Nephron progenitor cell (in vitro differentiated cells): ENCODE measurements at regions not wholly inside any gene's neighbourhood (a gene's known extent, or its start where the extent isn't known, plus 50 kb on each side); places are given as distances from the start of the nearest gene placed in this dataset.
"Not testable (repeated sequence)": the region's sequence is repeated elsewhere in the genome, so short reads cannot be mapped to it uniquely, and the experiment has no call there.

Experiments used
- DNase-seq: peaks from one replicate; pipeline ENCODE4 v3.0.0; 2021
- H3K27ac Mint-ChIP-seq: 2 replicates; pipeline ENCODE4 v1.8.0; 2021; ENCODE audit warnings: mild to moderate bottlenecking, moderate library complexity, mixed read lengths
- H3K27me3 Mint-ChIP-seq: 2 replicates; pipeline ENCODE4 v1.8.0; 2021; ENCODE audit warnings: mild to moderate bottlenecking, low read depth, mixed read lengths; ENCODE audit not compliant: poor library complexity
- H3K36me3 Mint-ChIP-seq: 2 replicates; pipeline ENCODE4 v1.8.0; 2021; ENCODE audit warnings: low read depth, mixed read lengths
- H3K4me1 Mint-ChIP-seq: 2 replicates; pipeline ENCODE4 v1.8.0; 2021; ENCODE audit warnings: mixed read lengths
- H3K4me3 Mint-ChIP-seq: 2 replicates; pipeline ENCODE4 v1.8.0; 2021; ENCODE audit warnings: mild to moderate bottlenecking, moderate library complexity, mixed read lengths
- H3K9me3 Mint-ChIP-seq: 2 replicates; pipeline ENCODE4 v1.8.0; 2021; ENCODE audit warnings: mild to moderate bottlenecking, moderate library complexity, mixed read lengths
- TF ChIP-seq, protein P1 (sequence below): fragments of 200-600 bp; sonication (generic); IDR thresholded peaks from 2 replicates; pipeline ENCODE4 v1.5.0; 2021; ENCODE audit warnings: antibody characterized with exemption

- no peaks in the 10 kb centered on the region for H3K36me3 Mint-ChIP-seq
- TF ChIP-seq, protein P1, sequence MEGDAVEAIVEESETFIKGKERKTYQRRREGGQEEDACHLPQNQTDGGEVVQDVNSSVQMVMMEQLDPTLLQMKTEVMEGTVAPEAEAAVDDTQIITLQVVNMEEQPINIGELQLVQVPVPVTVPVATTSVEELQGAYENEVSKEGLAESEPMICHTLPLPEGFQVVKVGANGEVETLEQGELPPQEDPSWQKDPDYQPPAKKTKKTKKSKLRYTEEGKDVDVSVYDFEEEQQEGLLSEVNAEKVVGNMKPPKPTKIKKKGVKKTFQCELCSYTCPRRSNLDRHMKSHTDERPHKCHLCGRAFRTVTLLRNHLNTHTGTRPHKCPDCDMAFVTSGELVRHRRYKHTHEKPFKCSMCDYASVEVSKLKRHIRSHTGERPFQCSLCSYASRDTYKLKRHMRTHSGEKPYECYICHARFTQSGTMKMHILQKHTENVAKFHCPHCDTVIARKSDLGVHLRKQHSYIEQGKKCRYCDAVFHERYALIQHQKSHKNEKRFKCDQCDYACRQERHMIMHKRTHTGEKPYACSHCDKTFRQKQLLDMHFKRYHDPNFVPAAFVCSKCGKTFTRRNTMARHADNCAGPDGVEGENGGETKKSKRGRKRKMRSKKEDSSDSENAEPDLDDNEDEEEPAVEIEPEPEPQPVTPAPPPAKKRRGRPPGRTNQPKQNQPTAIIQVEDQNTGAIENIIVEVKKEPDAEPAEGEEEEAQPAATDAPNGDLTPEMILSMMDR: no peak
- DNase-seq: no peak
- no peak overlapping the region for H3K4me3 Mint-ChIP-seq
- H3K9me3 Mint-ChIP-seq: no peaks in the 10 kb centered on the region
- peaks cover 16% of the 10 kb centered on the region for H3K27me3 Mint-ChIP-seq
- H3K4me1 Mint-ChIP-seq: peaks cover 28% of the 10 kb centered on the region
- H3K27ac Mint-ChIP-seq: peak overlapping the region; percentile 32
Observed at GRCh38 chr3:11733914-11734313, 90.2 kb upstream of the VGLL4 start.

- Mint-ChIP-seq H3K27ac (no peak overlapping the region), H3K4me3 (no peak overlapping the region), H3K27me3 (peaks cover 43% of the 10 kb centered on the region), H3K36me3 (no peaks in the 10 kb centered on the region), H3K9me3 (no peaks in the 10 kb centered on the region), H3K4me1 (peaks cover 2% of the 10 kb centered on the region)
- DNase-seq: no peak
- TF ChIP-seq, protein P1: no peak
Observed at GRCh38 chr3:11727207-11727606, 83.5 kb upstream of the VGLL4 start.

- peaks cover 12% of the 10 kb centered on the region for H3K4me1 Mint-ChIP-seq
- TF ChIP-seq, protein P1: no peak
- no peak overlapping the region for H3K27ac Mint-ChIP-seq
- no peak for DNase-seq
- no peaks in the 10 kb centered on the region for H3K36me3 Mint-ChIP-seq
- no peak overlapping the region for H3K4me3 Mint-ChIP-seq
- H3K9me3 Mint-ChIP-seq: no peaks in the 10 kb centered on the region
- H3K27me3 Mint-ChIP-seq: peaks cover 51% of the 10 kb centered on the region
Observed at GRCh38 chr3:11726146-11726545, 82.4 kb upstream of the VGLL4 start.

DNA sequence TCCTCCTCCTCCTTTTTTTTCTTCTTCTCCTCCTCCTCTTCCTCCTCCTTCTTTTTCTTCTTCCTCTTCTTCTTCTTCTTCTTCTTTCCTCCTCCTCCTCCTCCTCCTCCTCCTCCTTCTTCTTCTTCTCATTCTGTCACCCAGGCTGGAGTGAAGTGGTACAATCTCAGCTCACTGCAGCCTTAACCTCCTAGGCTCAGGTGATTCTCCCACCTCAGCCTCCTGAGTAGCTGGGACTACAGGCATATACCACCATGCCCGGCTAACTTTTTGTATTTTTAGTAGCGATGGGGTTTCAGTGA is 81.6 kb upstream of the VGLL4 start:
- not testable (repeated sequence) for H3K9me3 Mint-ChIP-seq

GRCh38 chr3:11724615-11725339 is 81.1 kb upstream of the VGLL4 start:
- no peak for DNase-seq
- H3K36me3 Mint-ChIP-seq: no peaks in the 10 kb centered on the region
- H3K27ac Mint-ChIP-seq: no peak overlapping the region
- H3K4me3 Mint-ChIP-seq: no peak overlapping the region
- peaks cover 22% of the 10 kb centered on the region for H3K4me1 Mint-ChIP-seq
- H3K27me3 Mint-ChIP-seq: peaks cover 60% of the 10 kb centered on the region
- no peaks in the 10 kb centered on the region for H3K9me3 Mint-ChIP-seq
- TF ChIP-seq, protein P1: no peak

More for the DNA sequence above, 81.6 kb upstream of the VGLL4 start:
- Mint-ChIP-seq H3K27me3 (peaks cover 59% of the 10 kb centered on the region), H3K4me1 (peaks cover 21% of the 10 kb centered on the region)
- DNase-seq, H3K4me3 Mint-ChIP-seq, H3K27ac Mint-ChIP-seq, H3K36me3 Mint-ChIP-seq: not testable (repeated sequence)

- Mint-ChIP-seq H3K27ac (no peak overlapping the region), H3K4me3 (peak overlapping the region; percentile 89), H3K36me3 (no peaks in the 10 kb centered on the region)
Observed at GRCh38 chr3:11721479-11721878, 77.8 kb upstream of the VGLL4 start.

More at GRCh38 chr3:11721479-11721878, 77.8 kb upstream of the VGLL4 start:
- H3K27me3 Mint-ChIP-seq: peaks cover 58% of the 10 kb centered on the region
- H3K9me3 Mint-ChIP-seq: no peaks in the 10 kb centered on the region
- H3K4me1 Mint-ChIP-seq: peaks cover 46% of the 10 kb centered on the region
- no peak for DNase-seq
- TF ChIP-seq, protein P1: no peak
